NCI-H1436 (cell line): ENCODE measurements at regions not wholly inside any gene's neighbourhood (a gene's known extent, or its start where the extent isn't known, plus 50 kb on each side); places are given as distances from the start of the nearest gene placed in this dataset.

ENCODE experiments used
- DNase-seq: peaks from one replicate; lab custom pipeline; 2025; lab: John Stamatoyannopoulos, UW

- no peak for DNase-seq
Observed at GRCh38 chr16:6200861-6201260, 1103.3 kb upstream of the EEF2KMT start.

DNA sequence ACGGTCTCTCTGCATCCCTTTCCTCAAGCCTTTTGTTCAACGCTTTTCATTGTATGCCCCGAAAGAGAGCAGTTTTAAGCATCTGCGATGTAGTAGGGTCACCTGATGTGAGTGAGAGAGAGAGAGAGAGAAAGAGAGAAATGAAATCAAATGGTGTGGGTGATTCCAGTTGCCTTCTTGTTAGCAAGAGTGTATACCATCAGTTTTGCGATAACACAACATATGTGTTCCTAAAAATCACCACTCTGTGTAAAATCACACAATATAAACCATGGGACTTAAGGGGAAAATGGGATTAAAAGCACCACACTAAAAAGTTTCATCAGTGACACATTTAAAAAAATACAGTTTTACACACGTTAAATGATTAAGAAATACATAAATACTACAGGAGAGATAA is 1102.7 kb upstream of the EEF2KMT start:
- DNase-seq = no peak

- DNase-seq = no peak
Observed at GRCh38 chr16:6195966-6196365, 1098.4 kb upstream of the EEF2KMT start.

GRCh38 chr16:6193718-6194117 is 1096.1 kb upstream of the EEF2KMT start:
- no peak for DNase-seq

DNA sequence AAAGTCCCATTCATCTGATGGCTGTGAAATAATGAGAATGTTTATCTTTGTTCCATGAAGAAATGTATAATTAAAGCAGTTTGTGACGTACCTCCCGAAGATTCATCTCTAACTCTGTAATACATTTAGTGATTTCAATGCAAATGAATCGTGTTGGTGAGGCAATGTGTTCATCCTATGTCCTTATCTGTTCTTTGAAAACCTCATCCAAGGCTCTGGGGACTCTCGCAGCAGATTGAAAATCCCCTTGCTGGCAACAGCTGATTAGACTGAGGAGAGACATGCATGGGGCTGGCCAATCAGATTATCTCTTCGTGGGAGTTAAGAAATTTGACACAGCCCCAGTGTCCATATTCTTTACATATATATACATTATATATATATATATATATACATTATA is 1095.4 kb upstream of the EEF2KMT start:
- no peak for DNase-seq

GRCh38 chr16:6192532-6192931 is 1094.9 kb upstream of the EEF2KMT start:
- no peak for DNase-seq

- no peak for DNase-seq
Observed at GRCh38 chr16:6190776-6191175, 1093.2 kb upstream of the EEF2KMT start.

DNA sequence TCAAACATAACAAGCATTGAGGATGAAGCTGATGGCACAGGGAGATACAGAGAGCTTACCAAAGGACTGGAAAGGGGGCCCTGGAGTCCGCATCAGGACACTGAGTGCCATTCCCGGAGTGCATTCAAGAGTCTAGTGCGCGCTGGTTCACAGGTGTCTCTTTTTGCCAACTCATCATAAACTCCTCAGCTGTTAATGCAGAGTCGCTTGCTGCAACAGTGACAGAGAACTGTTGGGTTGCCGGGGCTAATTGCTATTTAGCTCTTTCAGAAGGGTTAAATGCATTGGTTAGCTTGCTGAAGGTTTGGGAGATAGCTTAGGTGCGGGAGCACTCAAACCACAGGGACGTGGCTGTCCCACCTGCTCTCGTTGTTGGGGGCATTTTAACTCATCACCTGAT is 1091.6 kb upstream of the EEF2KMT start:
- no peak for DNase-seq

DNA sequence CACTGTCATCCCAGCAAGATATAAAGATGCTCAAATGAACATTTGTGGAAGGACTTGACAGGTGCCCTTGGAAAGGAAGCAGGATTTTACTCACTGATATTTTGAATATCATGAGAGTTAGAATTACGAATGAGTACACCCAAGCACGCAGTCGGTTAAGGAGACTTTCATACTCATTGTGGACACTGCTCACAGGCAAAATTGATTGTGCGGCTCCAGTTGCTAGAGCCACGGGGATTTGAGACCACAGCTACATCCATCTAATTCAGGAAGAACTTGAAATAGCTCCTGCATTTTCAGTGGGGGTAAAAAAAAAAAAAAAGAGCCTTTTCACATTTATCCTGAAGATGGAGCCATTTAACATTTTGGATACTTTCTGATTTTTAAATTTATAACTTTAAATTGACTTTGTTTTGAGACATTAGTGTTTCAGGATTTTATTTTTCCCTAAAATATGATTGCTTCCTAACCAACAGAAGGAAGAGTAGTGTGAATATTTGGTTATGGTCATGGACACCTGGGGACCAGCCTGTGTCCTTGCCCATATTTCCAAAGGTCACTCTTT is 1080.1 kb upstream of the EEF2KMT start:
- no peak for DNase-seq

DNA sequence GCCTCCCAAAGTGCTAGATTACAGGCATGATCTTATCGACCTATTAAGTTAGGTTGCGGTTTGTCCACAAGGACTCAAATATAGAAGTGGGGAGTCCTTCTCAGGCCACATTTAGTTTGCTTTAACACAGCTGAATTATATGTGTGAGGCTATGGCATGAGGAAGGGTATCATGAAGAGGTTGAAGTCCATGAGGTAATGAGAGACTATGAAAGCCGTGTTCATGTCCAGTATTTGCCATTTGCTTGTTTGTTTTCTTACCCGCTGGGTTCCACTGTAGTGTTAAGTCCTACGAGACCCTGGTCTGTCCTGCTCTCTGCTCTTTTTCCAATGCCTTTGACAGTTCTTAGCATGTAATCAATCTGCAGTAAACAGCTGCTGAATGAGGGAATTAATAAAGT is 1072.4 kb upstream of the EEF2KMT start:
- no peak for DNase-seq

DNA sequence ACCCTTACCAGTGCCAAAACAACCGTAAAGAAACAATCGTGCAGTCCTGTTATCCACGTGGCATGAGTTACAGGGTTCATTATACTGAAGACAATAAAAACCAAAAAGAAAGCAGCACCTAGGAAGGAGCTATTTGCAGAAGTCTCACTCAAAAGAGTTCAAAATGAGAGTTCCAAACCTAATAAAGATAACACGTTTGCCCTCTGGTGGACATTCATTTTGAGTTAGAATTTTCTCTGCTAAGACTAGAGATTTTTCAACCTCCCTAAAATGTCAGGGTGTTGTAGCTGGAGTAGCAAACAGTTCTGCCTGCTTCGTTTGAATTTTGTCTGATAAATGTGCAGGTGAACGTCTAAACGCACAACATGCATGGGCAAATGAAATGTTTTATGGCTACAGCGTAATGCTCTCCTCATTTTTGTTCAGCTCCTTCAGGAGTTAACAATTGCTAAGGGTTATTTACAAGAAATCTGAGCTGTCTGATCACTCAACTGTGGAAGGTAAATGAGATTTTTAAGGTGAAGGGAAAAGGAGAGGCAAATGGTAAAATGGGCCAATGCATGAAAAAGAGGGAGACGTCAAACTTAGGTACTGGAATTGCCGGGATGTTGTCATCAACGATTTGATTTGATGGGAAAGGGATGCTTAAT is 1067.9 kb upstream of the EEF2KMT start:
- no peak for DNase-seq

- DNase-seq = no peak
Observed at GRCh38 chr16:6160871-6161270, 1063.3 kb upstream of the EEF2KMT start.

GRCh38 chr16:6160303-6160702 is 1062.7 kb upstream of the EEF2KMT start:
- DNase-seq = no peak

DNA sequence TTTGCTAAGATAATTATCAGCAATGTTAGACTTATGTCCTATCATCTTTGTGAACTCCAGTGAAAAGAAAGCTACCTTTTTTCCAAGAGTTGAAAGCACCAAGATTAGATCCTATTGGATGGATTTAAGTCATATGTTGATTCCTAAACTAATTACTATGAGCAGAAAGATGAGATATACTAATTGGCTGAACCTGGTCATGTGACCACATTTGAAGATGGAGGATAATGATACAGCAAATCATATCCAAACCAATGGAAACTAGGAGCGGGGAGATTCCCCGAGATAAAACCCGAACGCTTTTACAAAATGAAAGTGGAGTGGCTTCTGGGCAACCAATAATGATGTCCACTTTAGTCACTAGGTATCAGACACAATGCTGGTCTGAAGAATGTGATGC is 1060.2 kb upstream of the EEF2KMT start:
- DNase-seq = no peak

- no peak for DNase-seq
Observed at GRCh38 chr16:6155271-6155670, 1057.7 kb upstream of the EEF2KMT start.

DNA sequence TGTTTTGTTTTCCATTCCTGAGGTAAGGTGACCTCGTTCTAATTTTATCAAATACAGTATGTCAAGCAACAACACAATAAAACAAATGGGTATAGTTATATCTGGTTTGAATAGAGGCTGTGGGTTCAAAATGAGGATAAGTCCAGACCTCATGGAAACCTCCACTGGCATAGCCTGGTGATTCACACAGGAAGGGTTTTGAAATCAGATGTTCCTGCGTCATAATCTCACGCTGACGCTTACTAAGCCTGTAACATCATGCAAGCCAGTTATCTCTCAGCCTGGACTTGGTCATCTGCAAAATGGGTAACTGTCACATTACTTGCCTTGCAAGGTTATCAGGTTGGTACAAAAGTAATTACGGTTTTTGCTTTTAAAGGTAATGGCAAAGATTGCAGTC is 1056.3 kb upstream of the EEF2KMT start:
- no peak for DNase-seq

- DNase-seq = no peak
Observed at GRCh38 chr16:6149031-6149430, 1051.4 kb upstream of the EEF2KMT start.

GRCh38 chr16:6148361-6148760 is 1050.8 kb upstream of the EEF2KMT start:
- DNase-seq = no peak

- DNase-seq = no peak
Observed at GRCh38 chr16:6146874-6147425, 1049.4 kb upstream of the EEF2KMT start.

- no peak for DNase-seq
Observed at GRCh38 chr16:6146356-6146755, 1048.8 kb upstream of the EEF2KMT start.

- DNase-seq = no peak
Observed at GRCh38 chr16:6144463-6144862, 1046.9 kb upstream of the EEF2KMT start.

DNA sequence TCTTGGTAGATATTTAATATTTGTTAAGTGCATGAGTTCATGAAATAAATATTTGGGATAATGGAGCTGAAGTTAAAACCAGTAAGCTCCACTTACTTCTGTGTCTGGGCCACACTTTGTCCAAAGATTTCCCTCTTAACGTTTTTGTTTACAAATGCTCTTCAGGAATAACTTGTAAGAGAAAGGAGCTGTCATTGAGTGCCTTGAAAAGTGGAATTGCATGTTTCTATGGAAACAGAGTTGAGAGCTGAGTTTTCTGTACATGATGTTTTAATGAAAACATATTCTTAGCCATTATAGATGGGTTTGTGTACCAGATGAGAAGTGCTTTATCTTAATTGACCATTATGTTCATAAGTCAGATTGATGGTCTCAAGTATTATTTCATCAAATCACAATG is 1045.4 kb upstream of the EEF2KMT start:
- DNase-seq = no peak

GRCh38 chr16:6133009-6133557 is 1035.5 kb upstream of the EEF2KMT start:
- no peak for DNase-seq

DNA sequence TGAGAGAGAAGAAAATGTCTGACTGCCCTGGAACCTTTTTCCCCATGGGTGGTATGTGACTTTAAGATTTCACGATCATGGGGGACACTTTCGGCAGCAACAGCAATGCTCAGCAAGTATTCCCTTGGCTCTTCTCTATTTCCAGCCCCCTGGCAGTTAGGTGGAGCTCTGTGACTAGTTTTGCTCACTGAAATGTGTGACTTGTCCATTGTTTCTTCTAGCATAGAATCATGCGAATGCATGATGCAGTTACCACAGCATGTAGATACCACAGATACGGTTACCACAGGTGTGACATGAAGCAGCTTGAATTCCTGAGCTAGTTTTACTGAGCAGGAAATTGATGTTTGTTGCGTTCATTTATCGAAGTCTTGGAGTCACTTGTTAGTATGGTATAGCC is 1034.5 kb upstream of the EEF2KMT start:
- no peak for DNase-seq
